Vagina (tissue), 2 donors: ENCODE measurements at regions not wholly inside any gene's neighbourhood (a gene's known extent, or its start where the extent isn't known, plus 50 kb on each side); places are given as distances from the start of the nearest gene placed in this dataset.

Experiments
- POLR2A ChIP-seq, 2 donors: fragments of 450-650 bp; IDR thresholded peaks; one replicate each; pipeline ENCODE4 v1.6.1; 2017; ENCODE audit warnings: antibody characterized with exemption in 2 of 2, mild to moderate bottlenecking in 2 of 2, moderate library complexity in 2 of 2
- POLR2AphosphoS5 ChIP-seq, 2 donors: sonication (generic); formaldehyde crosslinking; IDR thresholded peaks; one replicate each; pipeline ENCODE4 v1.9.0; 2017; ENCODE audit warnings: antibody characterized with exemption in 2 of 2, mild to moderate bottlenecking in 2 of 2, low read depth in 1 of 2; ENCODE audit not compliant: insufficient read depth in 1 of 2
- TF ChIP-seq, protein P1 (sequence below), 3 experiments: fragments of 450-650 bp in 2 of 3; fragments of 200-600 bp in 1 of 3; sonication (generic) in 1 of 3; IDR thresholded peaks; one replicate each; pipeline ENCODE4 v1.5.1; 2017 to 2019; ENCODE audit warnings: antibody characterized with exemption in 3 of 3, mild to moderate bottlenecking in 2 of 3, moderate library complexity in 2 of 3

DNA sequence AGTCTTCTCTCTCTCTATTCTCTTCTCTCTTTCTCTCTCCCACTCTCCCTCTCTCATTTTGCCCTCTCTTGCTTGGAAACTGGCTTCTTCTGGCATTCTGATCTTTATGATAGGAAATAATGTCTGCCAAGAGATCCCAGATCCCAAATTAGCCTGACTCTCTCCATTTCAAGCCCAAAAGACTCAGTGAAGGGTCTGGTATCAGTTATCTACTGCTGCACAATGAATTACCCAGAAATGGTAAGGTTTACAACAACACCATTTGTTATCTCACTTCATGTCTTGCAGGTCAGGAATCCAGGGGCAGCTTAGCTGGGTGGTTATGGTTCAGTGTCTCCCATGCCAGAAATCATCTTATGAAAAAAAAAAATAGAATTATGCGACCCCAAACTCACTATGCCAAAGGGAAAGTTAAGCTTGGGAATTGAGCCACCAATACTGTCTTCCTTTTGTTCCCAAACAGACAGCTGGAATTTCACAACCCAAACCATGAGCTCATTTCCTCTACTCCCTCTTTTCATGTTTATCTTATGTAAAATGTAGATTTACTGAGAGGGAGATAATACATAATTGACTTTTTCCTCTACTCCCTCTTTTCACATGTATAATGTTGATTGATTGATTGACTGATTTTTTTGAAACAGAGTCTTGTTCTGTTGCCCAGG, 67.8 kb upstream of the FICD start:
- TF ChIP-seq, protein P1, sequence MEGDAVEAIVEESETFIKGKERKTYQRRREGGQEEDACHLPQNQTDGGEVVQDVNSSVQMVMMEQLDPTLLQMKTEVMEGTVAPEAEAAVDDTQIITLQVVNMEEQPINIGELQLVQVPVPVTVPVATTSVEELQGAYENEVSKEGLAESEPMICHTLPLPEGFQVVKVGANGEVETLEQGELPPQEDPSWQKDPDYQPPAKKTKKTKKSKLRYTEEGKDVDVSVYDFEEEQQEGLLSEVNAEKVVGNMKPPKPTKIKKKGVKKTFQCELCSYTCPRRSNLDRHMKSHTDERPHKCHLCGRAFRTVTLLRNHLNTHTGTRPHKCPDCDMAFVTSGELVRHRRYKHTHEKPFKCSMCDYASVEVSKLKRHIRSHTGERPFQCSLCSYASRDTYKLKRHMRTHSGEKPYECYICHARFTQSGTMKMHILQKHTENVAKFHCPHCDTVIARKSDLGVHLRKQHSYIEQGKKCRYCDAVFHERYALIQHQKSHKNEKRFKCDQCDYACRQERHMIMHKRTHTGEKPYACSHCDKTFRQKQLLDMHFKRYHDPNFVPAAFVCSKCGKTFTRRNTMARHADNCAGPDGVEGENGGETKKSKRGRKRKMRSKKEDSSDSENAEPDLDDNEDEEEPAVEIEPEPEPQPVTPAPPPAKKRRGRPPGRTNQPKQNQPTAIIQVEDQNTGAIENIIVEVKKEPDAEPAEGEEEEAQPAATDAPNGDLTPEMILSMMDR (IDR thresholded peaks at IDR 0.05): no peak
- TF ChIP-seq POLR2A (IDR thresholded peaks at IDR 0.05) (no peak), POLR2AphosphoS5 (IDR thresholded peaks at IDR 0.05; ENCODE audit: insufficient read depth in 1 of 2, low read depth in 1 of 2) (no peak)
